GM23338 (cell line): ENCODE measurements at regions not wholly inside any gene's neighbourhood (a gene's known extent, or its start where the extent isn't known, plus 50 kb on each side); places are given as distances from the start of the nearest gene placed in this dataset.

ENCODE experiments used
- ATAC-seq: fragments of 200-7000 bp; cut with Tn5 transposase; 3 replicates; pipeline ENCODE4 v1.9.1; 2020
- DNase-seq: peaks from one replicate; pipeline ENCODE4 v3.0.0-alpha.2; 2015; ENCODE audit warnings: low spot score
- H2AFZ ChIP-seq: fragments of 200-600 bp; sonication (generic); 2 replicates; pipeline ENCODE4 v1.8.0; 2016; ENCODE audit warnings: antibody characterized with exemption, mild to moderate bottlenecking, moderate library complexity
- H3F3A ChIP-seq: fragments of 200-600 bp; sonication (generic); replicated peaks from 2 replicates; pipeline ENCODE4 v1.8.0; 2017; ENCODE audit warnings: antibody characterized with exemption, mixed run types, low read depth
- H3K27ac ChIP-seq: fragments of 200-600 bp; sonication (generic); 2 replicates; pipeline ENCODE4 v1.6.1; 2016; ENCODE audit warnings: low read depth
- H3K27me3 ChIP-seq: fragments of 200-600 bp; sonication (generic); 2 replicates; pipeline ENCODE4 v1.8.0; 2016; ENCODE audit warnings: mild to moderate bottlenecking, mixed run types, moderate library complexity; ENCODE audit not compliant: insufficient read depth
- H3K36me3 ChIP-seq: fragments of 200-600 bp; sonication (generic); 2 replicates; pipeline ENCODE4 v1.8.0; 2016; ENCODE audit warnings: mild to moderate bottlenecking; ENCODE audit not compliant: insufficient read depth
- H3K4me1 ChIP-seq: fragments of 200-600 bp; sonication (generic); 2 replicates; pipeline ENCODE4 v1.8.0; 2016; ENCODE audit warnings: mild to moderate bottlenecking, moderate library complexity; ENCODE audit not compliant: insufficient read depth
- H3K4me2 ChIP-seq: fragments of 200-600 bp; sonication (generic); 2 replicates; pipeline ENCODE4 v1.7.1; 2017; ENCODE audit warnings: mixed run types
- H3K4me3 ChIP-seq: fragments of 200-600 bp; sonication (generic); 2 replicates; pipeline ENCODE4 v1.6.1; 2016; ENCODE audit warnings: mixed run types
- H3K79me2 ChIP-seq: fragments of 200-600 bp; sonication (generic); replicated peaks from 2 replicates; pipeline ENCODE4 v1.8.0; 2017; ENCODE audit warnings: mild to moderate bottlenecking; ENCODE audit not compliant: insufficient read depth
- H3K9me2 ChIP-seq: fragments of 200-600 bp; sonication (generic); 2 replicates; pipeline ENCODE4 v1.8.0; 2017; ENCODE audit not compliant: insufficient read depth
- H4K20me1 ChIP-seq: fragments of 200-600 bp; sonication (generic); replicated peaks from 2 replicates; pipeline ENCODE4 v1.8.0; 2017; ENCODE audit warnings: mild to moderate bottlenecking; ENCODE audit not compliant: insufficient read depth
- H3K27ac Mint-ChIP-seq: 2 replicates; pipeline ENCODE4 v1.8.0; 2020; ENCODE audit warnings: inconsistent platforms, mild to moderate bottlenecking, moderate library complexity, mixed read lengths
- H3K27me3 Mint-ChIP-seq: 3 replicates; pipeline ENCODE4 v1.8.0; 2022; ENCODE audit warnings: low read depth, mild to moderate bottlenecking, moderate library complexity, mixed read lengths, inconsistent platforms; ENCODE audit not compliant: insufficient read depth, poor library complexity
- H3K36me3 Mint-ChIP-seq: 3 replicates; pipeline ENCODE4 v1.8.0; 2021; ENCODE audit warnings: low read depth, mild to moderate bottlenecking, inconsistent platforms, moderate library complexity, mixed read lengths
- H3K4me1 Mint-ChIP-seq: 3 replicates; pipeline ENCODE4 v1.8.0; 2020; ENCODE audit warnings: mild to moderate bottlenecking, inconsistent platforms, mixed read lengths
- H3K4me3 Mint-ChIP-seq: 3 replicates; pipeline ENCODE4 v1.8.0; 2021; ENCODE audit warnings: moderate library complexity, mild to moderate bottlenecking, inconsistent platforms, mixed read lengths
- H3K9me3 Mint-ChIP-seq: 3 replicates; pipeline ENCODE4 v1.8.0; 2020; ENCODE audit warnings: moderate library complexity, mild to moderate bottlenecking, inconsistent platforms, mixed read lengths
- ETS1 ChIP-seq: IDR thresholded peaks from 2 replicates; pipeline ENCODE4 v1.6.1; 2016; ENCODE audit warnings: antibody characterized with exemption
- EZH2phosphoT487 ChIP-seq: fragments of 200-600 bp; sonication (generic); IDR thresholded peaks from one replicate; pipeline ENCODE4 v1.8.1; 2018; ENCODE audit warnings: antibody characterized with exemption; ENCODE audit not compliant: unreplicated experiment
- JUNB ChIP-seq: IDR thresholded peaks from one replicate; pipeline ENCODE4 v1.6.1; 2016; ENCODE audit warnings: antibody characterized with exemption; ENCODE audit not compliant: unreplicated experiment
- NANOG ChIP-seq: IDR thresholded peaks from 2 replicates; pipeline ENCODE4 v1.6.1; 2016; ENCODE audit warnings: antibody characterized with exemption, borderline replicate concordance
- POLR2AphosphoS5 ChIP-seq: IDR thresholded peaks from 2 replicates; pipeline ENCODE4 v1.6.1; 2016; ENCODE audit warnings: antibody characterized with exemption, low read depth
- REST ChIP-seq: IDR thresholded peaks from one replicate; pipeline ENCODE4 v1.6.1; 2018; ENCODE audit warnings: antibody characterized with exemption; ENCODE audit not compliant: unreplicated experiment
- ZNF114 ChIP-seq: fragments of 250-450 bp; sonication (Bioruptor Pico); IDR thresholded peaks from 2 replicates; pipeline ENCODE4 v1.5.0; 2020; ENCODE audit warnings: mild to moderate bottlenecking, moderate library complexity
- ZNF331 ChIP-seq: fragments of 250-450 bp; sonication (Bioruptor Pico); IDR thresholded peaks from 2 replicates; pipeline ENCODE4 v1.5.0; 2020; ENCODE audit warnings: low read depth, mild to moderate bottlenecking, moderate library complexity

- peaks cover 12% of the 10 kb centered on the region; the same call in 2 of the 3 replicates for H3K9me3 Mint-ChIP-seq
- H3K79me2 ChIP-seq: no peaks in the 10 kb centered on the region
- H3K4me1 Mint-ChIP-seq: no peaks in the 10 kb centered on the region
- no peak overlapping the region for H3K27ac ChIP-seq
- peaks cover 2% of the 10 kb centered on the region; the same call in 1 of the 3 replicates for H3K36me3 Mint-ChIP-seq
- peaks cover under 1% of the 10 kb centered on the region; the same call in 1 of the 2 replicates for H3K36me3 ChIP-seq
- TF ChIP-seq ETS1: no peak
- no peak for TF ChIP-seq EZH2phosphoT487
- H3F3A ChIP-seq: no peaks in the 10 kb centered on the region
- H4K20me1 ChIP-seq: no peaks in the 10 kb centered on the region
- H3K4me3 ChIP-seq: no peak overlapping the region
- no peak overlapping the region for H3K4me2 ChIP-seq
- H3K9me2 ChIP-seq: no peaks in the 10 kb centered on the region
- no peaks in the 10 kb centered on the region for H3K27me3 ChIP-seq
- DNase-seq (no peak), ATAC-seq (no peak)
- H3K4me1 ChIP-seq: no peaks in the 10 kb centered on the region
- H3K4me3 Mint-ChIP-seq: no peak overlapping the region
- H3K27me3 Mint-ChIP-seq: no peaks in the 10 kb centered on the region
- no peak overlapping the region for H3K27ac Mint-ChIP-seq
- no peak overlapping the region for H2AFZ ChIP-seq
These were observed 547.7 kb downstream of the FAM181B start for GRCh38 chr11:82185925-82186324.

- ATAC-seq: no peak
- H3K27ac Mint-ChIP-seq: no peak overlapping the region
- TF ChIP-seq POLR2AphosphoS5 (no peak), NANOG (no peak), ZNF114 (CRISPR knock-in tag) (no peak), EZH2phosphoT487 (no peak), ZNF331 (CRISPR knock-in tag) (no peak)
These were observed 548.7 kb downstream of the FAM181B start for GRCh38 chr11:82184966-82185365.

GRCh38 chr11:82183346-82183745 lies 550.3 kb downstream of the FAM181B start:
- H2AFZ ChIP-seq: no peak overlapping the region
- Mint-ChIP-seq H3K36me3 (peaks cover 7% of the 10 kb centered on the region; the same call in 1 of the 3 replicates), H3K27me3 (no peaks in the 10 kb centered on the region), H3K4me1 (no peaks in the 10 kb centered on the region), H3K9me3 (peaks cover 16% of the 10 kb centered on the region; the same call in 2 of the 3 replicates), H3K27ac (no peak overlapping the region), H3K4me3 (no peak overlapping the region)
- no peak overlapping the region for H3K4me3 ChIP-seq
- H3F3A ChIP-seq: no peaks in the 10 kb centered on the region
- H3K4me2 ChIP-seq: no peak overlapping the region
- no peaks in the 10 kb centered on the region for H3K27me3 ChIP-seq
- no peak overlapping the region for H3K27ac ChIP-seq
- 0 out of 2 replicates have a peak, but pooled peaks cover 6% of the 10 kb centered on the region for H3K4me1 ChIP-seq
- H4K20me1 ChIP-seq: no peaks in the 10 kb centered on the region
- peaks cover 3% of the 10 kb centered on the region; the same call in 1 of the 2 replicates for H3K36me3 ChIP-seq
- ATAC-seq (no peak), DNase-seq (no peak)
- no peaks in the 10 kb centered on the region for H3K9me2 ChIP-seq
- H3K79me2 ChIP-seq: no peaks in the 10 kb centered on the region
- no peak for TF ChIP-seq JUNB
- TF ChIP-seq EZH2phosphoT487: no peak
- TF ChIP-seq POLR2AphosphoS5: no peak
- TF ChIP-seq REST: no peak

More at GRCh38 chr11:82184966-82185365, 548.7 kb downstream of the FAM181B start:
- H3K4me3 Mint-ChIP-seq: no peak overlapping the region
- Histone ChIP-seq H3K27ac (no peak overlapping the region), H3K4me2 (no peak overlapping the region), H3K27me3 (no peaks in the 10 kb centered on the region), H3K79me2 (no peaks in the 10 kb centered on the region), H3K4me1 (no peaks in the 10 kb centered on the region), H3K36me3 (peaks cover 3% of the 10 kb centered on the region; the same call in 1 of the 2 replicates), H3F3A (no peaks in the 10 kb centered on the region), H2AFZ (no peak overlapping the region; the same call in 1 of the 2 replicates), H3K9me2 (no peaks in the 10 kb centered on the region), H3K4me3 (no peak overlapping the region), H4K20me1 (no peaks in the 10 kb centered on the region)
- H3K4me1 Mint-ChIP-seq: no peaks in the 10 kb centered on the region
- DNase-seq: no peak
- no peaks in the 10 kb centered on the region for H3K27me3 Mint-ChIP-seq
- peaks cover 7% of the 10 kb centered on the region; the same call in 1 of the 3 replicates for H3K36me3 Mint-ChIP-seq
- peaks cover 16% of the 10 kb centered on the region; the same call in 2 of the 3 replicates for H3K9me3 Mint-ChIP-seq
